H9 (cell line): ENCODE measurements at regions not wholly inside any gene's neighbourhood (a gene's known extent, or its start where the extent isn't known, plus 50 kb on each side); places are given as distances from the start of the nearest gene placed in this dataset.

ENCODE experiments used
- DNase-seq: peaks from one replicate; pipeline ENCODE4 v3.0.0-alpha.2; 2017
- H2AFZ ChIP-seq: one replicate; pipeline ENCODE4 v1.6.1; 2013; ENCODE audit warnings: mild to moderate bottlenecking, low read length, control low read depth, moderate library complexity
- H2AK5ac ChIP-seq: 2 replicates; pipeline ENCODE4 v1.6.1; 2013; ENCODE audit warnings: low read length, control low read depth, mixed read lengths; ENCODE audit not compliant: insufficient read length
- H2BK120ac ChIP-seq: one replicate; pipeline ENCODE4 v1.6.1; 2013; ENCODE audit warnings: low read depth, mild to moderate bottlenecking, low read length, control low read depth, inconsistent platforms; ENCODE audit not compliant: poor library complexity, severe bottlenecking
- H2BK12ac ChIP-seq: 2 replicates; pipeline ENCODE4 v1.6.1; 2013; ENCODE audit warnings: low read length, control low read depth, mixed read lengths, low read depth; ENCODE audit not compliant: insufficient read length
- H2BK15ac ChIP-seq: 2 replicates; pipeline ENCODE4 v1.6.1; 2013; ENCODE audit warnings: low read depth, low read length, control low read depth
- H2BK20ac ChIP-seq: one replicate; pipeline ENCODE4 v1.6.1; 2013; ENCODE audit warnings: low read depth, mild to moderate bottlenecking, low read length, control low read depth, inconsistent platforms; ENCODE audit not compliant: poor library complexity, severe bottlenecking
- H2BK5ac ChIP-seq: 2 replicates; pipeline ENCODE4 v1.6.1; 2013; ENCODE audit warnings: low read length, control low read depth, mixed read lengths; ENCODE audit not compliant: insufficient read length
- H3K14ac ChIP-seq: 2 replicates; pipeline ENCODE4 v1.6.1; 2013; ENCODE audit warnings: low read length, control low read depth; ENCODE audit not compliant: insufficient read depth
- H3K18ac ChIP-seq: 2 replicates; pipeline ENCODE4 v1.6.1; 2013; ENCODE audit warnings: low read depth, mild to moderate bottlenecking, mixed read lengths, low read length, control low read depth; ENCODE audit not compliant: insufficient read length
- H3K23ac ChIP-seq: 2 replicates; pipeline ENCODE4 v1.6.1; 2013; ENCODE audit warnings: low read length, control low read depth, mixed read lengths, low read depth; ENCODE audit not compliant: insufficient read length
- H3K23me2 ChIP-seq: 2 replicates; pipeline ENCODE4 v1.6.1; 2013; ENCODE audit warnings: low read depth, mild to moderate bottlenecking, mixed read lengths, low read length, control low read depth; ENCODE audit not compliant: insufficient read length, poor library complexity, severe bottlenecking
- H3K27ac ChIP-seq: 2 replicates; pipeline ENCODE4 v1.5.1; 2013; ENCODE audit warnings: low read length, control low read depth, mixed read lengths, low read depth; ENCODE audit not compliant: insufficient read length
- H3K27me3 ChIP-seq: 2 replicates; pipeline ENCODE4 v1.6.1; 2013; ENCODE audit warnings: low read length, control low read depth, inconsistent platforms; ENCODE audit not compliant: insufficient read depth
- H3K4ac ChIP-seq: 2 replicates; pipeline ENCODE4 v1.6.1; 2013; ENCODE audit warnings: low read depth, mild to moderate bottlenecking, control low read depth, inconsistent platforms, low read length, moderate library complexity
- H3K4me1 ChIP-seq: 2 replicates; pipeline ENCODE4 v1.6.1; 2013; ENCODE audit warnings: low read length, control low read depth, inconsistent platforms; ENCODE audit not compliant: insufficient read depth
- H3K4me2 ChIP-seq: 2 replicates; pipeline ENCODE4 v1.6.1; 2013; ENCODE audit warnings: low read length, control low read depth, mixed read lengths; ENCODE audit not compliant: insufficient read length, insufficient read depth
- H3K56ac ChIP-seq: 2 replicates; pipeline ENCODE4 v1.6.1; 2013; ENCODE audit warnings: low read depth, mild to moderate bottlenecking, mixed read lengths, low read length, control low read depth; ENCODE audit not compliant: insufficient read length
- H3K79me1 ChIP-seq: 2 replicates; pipeline ENCODE4 v1.6.1; 2013; ENCODE audit warnings: low read depth, mild to moderate bottlenecking, moderate library complexity, low read length, control low read depth, inconsistent platforms; ENCODE audit not compliant: insufficient read depth, poor library complexity, severe bottlenecking
- H3K79me2 ChIP-seq: 2 replicates; pipeline ENCODE4 v1.6.1; 2013; ENCODE audit warnings: low read length, control low read depth, inconsistent platforms; ENCODE audit not compliant: insufficient read depth
- H3K9ac ChIP-seq: 2 replicates; pipeline ENCODE4 v1.6.1; 2013; ENCODE audit warnings: low read length, control low read depth, mixed read lengths; ENCODE audit not compliant: insufficient read length; ENCODE audit errors: extremely low read depth
- H3K9me3 ChIP-seq: one replicate; pipeline ENCODE4 v1.6.1; 2013; ENCODE audit warnings: low read depth, low read length, inconsistent platforms; ENCODE audit not compliant: control insufficient read depth
- H3T11ph ChIP-seq: one replicate; pipeline ENCODE4 v1.6.1; 2013; ENCODE audit warnings: mild to moderate bottlenecking, low read length, control low read depth, inconsistent platforms
- H4K20me1 ChIP-seq: one replicate; pipeline ENCODE4 v1.6.1; 2013; ENCODE audit not compliant: control insufficient read depth, insufficient read length, insufficient read depth
- H4K5ac ChIP-seq: 2 replicates; pipeline ENCODE4 v1.6.1; 2013; ENCODE audit warnings: low read depth, mild to moderate bottlenecking, mixed read lengths, low read length, control low read depth; ENCODE audit not compliant: insufficient read length
- H4K8ac ChIP-seq: replicated peaks from 2 replicates; pipeline ENCODE4 v1.6.1; 2013; ENCODE audit warnings: low read length, control low read depth, mixed read lengths, low read depth; ENCODE audit not compliant: insufficient read length
- H4K91ac ChIP-seq: 2 replicates; pipeline ENCODE4 v1.6.1; 2013; ENCODE audit warnings: low read depth, mild to moderate bottlenecking, moderate library complexity, mixed read lengths, low read length, control low read depth; ENCODE audit not compliant: insufficient read length
- H3K27ac Mint-ChIP-seq, 3 experiments: 2 replicates in 2 of 3; 3 replicates in 1 of 3; pipeline ENCODE4 v1.8.0; 2020 to 2021; ENCODE audit warnings: mixed read lengths in 3 of 3, mild to moderate bottlenecking in 1 of 3, moderate library complexity in 1 of 3
- H3K27me3 Mint-ChIP-seq: 2 replicates; pipeline ENCODE4 v1.8.0; 2021; ENCODE audit warnings: low read depth, mild to moderate bottlenecking, moderate library complexity, mixed read lengths
- H3K36me3 Mint-ChIP-seq, 3 experiments: 2 replicates in 2 of 3; 3 replicates in 1 of 3; pipeline ENCODE4 v1.8.0; 2020 to 2021; ENCODE audit warnings: low read depth in 3 of 3, mixed read lengths in 3 of 3; ENCODE audit not compliant: insufficient read depth in 1 of 3
- H3K4me1 Mint-ChIP-seq, 2 experiments: 2 replicates each; pipeline ENCODE4 v1.8.0; 2020; ENCODE audit warnings: mixed read lengths in 2 of 2
- H3K4me3 Mint-ChIP-seq, 2 experiments: 2 replicates in 1 of 2; 3 replicates in 1 of 2; pipeline ENCODE4 v1.8.0; 2020 to 2021; ENCODE audit warnings: mild to moderate bottlenecking in 2 of 2, mixed read lengths in 2 of 2, moderate library complexity in 1 of 2
- H3K9me3 Mint-ChIP-seq, 2 experiments: 2 replicates in 1 of 2; 3 replicates in 1 of 2; pipeline ENCODE4 v1.8.0; 2020; ENCODE audit warnings: mild to moderate bottlenecking in 2 of 2, mixed read lengths in 2 of 2, moderate library complexity in 1 of 2
- CTCF ChIP-seq: fragments of 200-600 bp; sonication (generic); conservative IDR thresholded peaks from 3 replicates; pipeline ENCODE4 v1.8.0; 2021; ENCODE audit warnings: antibody characterized with exemption, mild to moderate bottlenecking
- WGBS: extraction: QIAGEN DNeasy Blood & Tissue Kit; methylation state at CpG from one replicate; pipeline ENCODE4 v1.1.7; 2013; ENCODE audit warnings: missing lambda C conversion rate, low lambda C conversion rate, mixed read lengths; ENCODE audit not compliant: insufficient read length; ENCODE audit errors: extremely low coverage; 5-methylcytosine and 5-hydroxymethylcytosine counted together

DNA sequence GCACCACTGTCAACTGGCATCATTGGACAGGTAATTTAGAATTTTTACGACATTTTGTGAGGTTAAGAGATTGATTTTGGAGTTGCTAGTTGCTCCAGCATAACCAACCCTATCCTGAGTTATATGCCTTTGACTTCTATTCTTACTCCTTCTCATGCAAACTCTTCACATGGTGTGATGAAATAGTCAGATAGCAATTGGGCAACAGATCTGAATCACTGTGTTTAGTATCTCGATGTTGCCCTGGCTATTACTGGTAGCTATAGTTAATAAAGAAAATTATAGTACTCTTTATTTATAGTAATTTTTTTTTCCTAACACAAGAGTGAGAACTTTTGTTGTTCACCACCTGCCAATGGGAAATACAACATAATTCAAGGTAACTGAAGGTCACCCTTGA is 494.8 kb upstream of the TOM1L1 start:
- H2BK5ac ChIP-seq: no peak overlapping the region
- no peak for DNase-seq
- no peak for TF ChIP-seq CTCF
- H2BK20ac ChIP-seq: no peak overlapping the region
- no peaks in the 10 kb centered on the region for H3K79me2 ChIP-seq
- H3K18ac ChIP-seq: no peak overlapping the region
- no peak overlapping the region for H4K8ac ChIP-seq
- H3K27ac ChIP-seq: no peak overlapping the region
- no peak overlapping the region for H3K23ac ChIP-seq
- no peak overlapping the region for H2BK12ac ChIP-seq
- peaks cover 0 to 4% (median 0%) of the 10 kb centered on the region in 3 experiments; a peak in 2 of 7 replicates for H3K36me3 Mint-ChIP-seq
- H2BK120ac ChIP-seq: no peak overlapping the region
- no peak overlapping the region for H3K4ac ChIP-seq
- peaks cover 8 to 9% of the 10 kb centered on the region in 2 experiments for H3K4me1 Mint-ChIP-seq
- no peaks in the 10 kb centered on the region for H3K9me3 ChIP-seq
- no peaks in the 10 kb centered on the region for H3K27me3 ChIP-seq
- WGBS: no CpG with 5 or more reads among the region's 2 CpGs
- no peaks in the 10 kb centered on the region for H3K4me1 ChIP-seq
- no peaks in the 10 kb centered on the region for H4K20me1 ChIP-seq
- no peaks in the 10 kb centered on the region for H3K27me3 Mint-ChIP-seq
- H2AFZ ChIP-seq: no peak overlapping the region
- no peak overlapping the region for H3K56ac ChIP-seq
- no peak overlapping the region for H3K4me3 Mint-ChIP-seq
- H3K9me3 Mint-ChIP-seq: no peaks in the 10 kb centered on the region
- no peak overlapping the region for H3K14ac ChIP-seq
- H3K79me1 ChIP-seq: no peaks in the 10 kb centered on the region
- no peak overlapping the region for H2BK15ac ChIP-seq
- H3K4me2 ChIP-seq: no peak overlapping the region
- no peak overlapping the region for H3K27ac Mint-ChIP-seq
- no peak overlapping the region for H3K9ac ChIP-seq
- H4K91ac ChIP-seq: no peak overlapping the region
- H3K23me2 ChIP-seq: no peaks in the 10 kb centered on the region
- H3T11ph ChIP-seq: no peak overlapping the region
- no peak overlapping the region for H2AK5ac ChIP-seq
- no peak overlapping the region for H4K5ac ChIP-seq
